ENCODE measurements at regions not wholly inside any gene's neighbourhood (a gene's known extent, or its start where the extent isn't known, plus 50 kb on each side); places are given as distances from the start of the nearest gene placed in this dataset.

- ATAC-seq (no peak), FAIRE-seq (no peak), DNase-seq (ENCODE audit: extremely low read depth in 1 of 4, low spot score in 3 of 4) (no peak)
- Histone ChIP-seq H3K4me2 (ENCODE audit: insufficient read depth, low read length) (no peak overlapping the region), H3K4me3 (no peak overlapping the region), H3K9me1 (ENCODE audit: control insufficient read depth, insufficient read depth, low read length) (no peaks in the 10 kb centered on the region), H3K36me3 (ENCODE audit: control insufficient read depth, insufficient read depth, low read length) (no peaks in the 10 kb centered on the region), H4K20me1 (replicated peaks; ENCODE audit: control insufficient read depth, insufficient read depth, low read length) (peaks cover 7% of the 10 kb centered on the region; the same call in 1 of the 2 replicates), H3K27me3 (ENCODE audit: control insufficient read depth in 2 of 2, insufficient read depth in 2 of 2, low read length in 2 of 2) (peaks cover 9 to 56% of the 10 kb centered on the region in 2 experiments; a peak in 3 of 5 replicates), H3K79me2 (ENCODE audit: control insufficient read depth, insufficient read depth, low read length) (no peaks in the 10 kb centered on the region), H2AFZ (ENCODE audit: low read depth, low read length) (no peak overlapping the region), H3K9me3 (replicated peaks; ENCODE audit: control insufficient read depth, insufficient read depth, low read depth, low read length) (no peaks in the 10 kb centered on the region), H3K4me1 (replicated peaks in 1 of 2; ENCODE audit: control insufficient read depth in 2 of 2, insufficient read depth in 2 of 2, low read length in 2 of 2) (no peaks in the 10 kb centered on the region), H3K9ac (ENCODE audit: insufficient read depth in 1 of 2, low read depth in 2 of 2, low read length in 2 of 2) (no peak overlapping the region), H3K27ac (ENCODE audit: extremely low read depth, low read depth, low read length) (no peak overlapping the region)
- intact Hi-C loops (cut with micrococcal nuclease), result no loop called here
- ChIA-PET CTCF (ENCODE audit: low intra/inter-chr PET ratio) (no interaction called here), POLR2A (no interaction called here)
- 3% methylated on average over 5 of the region's 5 CpGs for WGBS (ENCODE audit: insufficient coverage, low coverage, missing lambda C conversion rate)
- in situ Hi-C loops (cut with MboI), result no loop called here
- BruUV-seq (replicated peaks), result no TSS peak
- TF ChIP-seq SIN3B (IDR thresholded peaks at IDR 0.05; ENCODE audit: low read depth) (no peak), ZNF133 (CRISPR knock-in tag; IDR thresholded peaks at IDR 0.05) (no peak), SPI1 (IDR thresholded peaks at IDR 0.05; ENCODE audit: borderline replicate concordance, low read depth, low read length) (no peak), ZNF174 (CRISPR knock-in tag; IDR thresholded peaks at IDR 0.05) (no peak), ESRRA (IDR thresholded peaks at IDR 0.05; ENCODE audit: borderline replicate concordance, low read depth) (no peak), FOXA1 (IDR thresholded peaks at IDR 0.05; ENCODE audit: borderline replicate concordance) (no peak), RBM25 (IDR thresholded peaks at IDR 0.05; ENCODE audit: low read depth, low read length, severe bottlenecking) (no peak), ETV1 (tag; conservative IDR thresholded peaks at IDR 0.05; ENCODE audit: low read depth) (no peak), HDAC2 (IDR thresholded peaks at IDR 0.05) (no peak), ZNF740 (CRISPR knock-in tag; IDR thresholded peaks at IDR 0.05) (no peak), ZNF740 (tag; IDR thresholded peaks at IDR 0.05) (no peak), PCBP2 (IDR thresholded peaks at IDR 0.05; ENCODE audit: low read depth, low read length, poor library complexity, severe bottlenecking) (no peak), ZHX1 (conservative IDR thresholded peaks at IDR 0.05; ENCODE audit: low read length) (no peak), CC2D1A (IDR thresholded peaks at IDR 0.05) (no peak), E2F5 (CRISPR knock-in tag; IDR thresholded peaks at IDR 0.05) (no peak), LCOR (CRISPR knock-in tag; IDR thresholded peaks at IDR 0.05) (no peak), ZNF551 (CRISPR knock-in tag; IDR thresholded peaks at IDR 0.05) (no peak), DLX4 (CRISPR knock-in tag; IDR thresholded peaks at IDR 0.05) (no peak)
Measured at GRCh38 chr9:134562146-134562849, 79.3 kb upstream of the COL5A1 start.
